ENCODE measurements at regions not wholly inside any gene's neighbourhood (a gene's known extent, or its start where the extent isn't known, plus 50 kb on each side); places are given as distances from the start of the nearest gene placed in this dataset.

GRCh38 chr4:180860089-180860720 lies 1383.0 kb upstream of the TENM3 start:
- TF ChIP-seq CTCF (IDR thresholded peaks at IDR 0.05): no peak
- TF ChIP-seq POLR2A (IDR thresholded peaks at IDR 0.05): no peak

Data from heart left ventricle (tissue), 13 donors.